GM21360 (cell line): ENCODE measurements at regions not wholly inside any gene's neighbourhood (a gene's known extent, or its start where the extent isn't known, plus 50 kb on each side); places are given as distances from the start of the nearest gene placed in this dataset.
"Not testable (repeated sequence)": the region's sequence is repeated elsewhere in the genome, so short reads cannot be mapped to it uniquely, and the experiment has no call there.

Experiments
- ATAC-seq: cut with Tn5 transposase; IDR thresholded peaks from one replicate; pipeline ENCODE4 v1.9.1; 2021; ENCODE audit warnings: mild to moderate bottlenecking, moderate library complexity; ENCODE audit not compliant: unreplicated experiment

DNA sequence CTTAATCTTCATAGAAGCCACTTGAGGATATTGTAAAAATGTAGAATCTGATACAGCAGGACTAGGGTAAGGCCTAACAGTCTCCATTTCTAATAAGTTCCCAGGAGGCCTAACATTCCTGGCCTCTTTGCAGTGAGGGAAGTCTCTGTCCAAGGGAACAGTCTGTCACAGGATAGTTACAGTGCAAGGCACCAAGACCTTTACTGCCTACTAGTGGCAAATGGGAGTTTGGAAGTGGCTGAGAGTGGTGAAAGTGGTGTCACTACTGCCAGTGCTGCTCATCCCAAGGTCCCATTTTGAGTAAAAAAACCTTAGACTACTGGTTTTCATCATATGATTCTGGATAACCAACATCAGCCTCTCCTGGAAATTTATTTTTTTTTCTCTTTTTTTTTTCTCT lies 619.5 kb upstream of the SEMA3D start:
- ATAC-seq: no peak

DNA sequence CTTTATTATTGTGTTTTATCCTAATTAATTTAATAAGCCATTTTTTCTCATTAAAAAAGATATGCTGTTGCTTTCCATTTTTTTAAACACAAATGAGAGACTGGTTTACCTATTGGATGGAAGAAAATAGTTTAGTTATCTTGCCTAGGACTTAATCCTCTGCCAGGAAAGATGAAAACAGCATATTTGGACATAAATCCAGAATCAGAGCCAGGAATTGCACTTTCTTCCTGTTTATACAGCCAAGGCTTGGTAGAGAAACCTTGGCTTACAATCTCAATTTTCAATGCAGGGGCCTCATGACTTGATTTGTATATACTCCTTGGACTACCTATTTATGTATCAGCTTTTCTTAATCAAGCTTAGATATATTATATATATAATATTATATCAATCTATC lies 618.8 kb upstream of the SEMA3D start:
- ATAC-seq: no peak

DNA sequence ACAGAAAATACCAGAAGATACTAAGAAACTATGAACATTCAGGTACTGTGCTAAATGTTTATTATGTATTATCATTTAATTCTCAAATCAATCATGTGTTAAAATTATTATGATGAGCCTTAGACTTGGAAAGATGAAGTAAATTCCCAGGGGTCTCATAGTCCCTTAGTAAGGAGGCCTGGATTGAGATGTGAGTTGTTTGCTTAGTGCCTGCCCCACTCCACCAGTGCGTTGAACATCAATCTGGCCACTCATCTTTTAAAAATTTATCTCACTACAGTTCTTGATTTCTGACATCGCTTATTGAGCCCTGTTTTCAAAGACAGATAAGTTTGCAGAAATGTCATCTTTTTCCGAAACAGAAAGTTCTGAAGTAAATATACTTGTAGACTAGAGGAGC lies 618.4 kb upstream of the SEMA3D start:
- no peak for ATAC-seq

DNA sequence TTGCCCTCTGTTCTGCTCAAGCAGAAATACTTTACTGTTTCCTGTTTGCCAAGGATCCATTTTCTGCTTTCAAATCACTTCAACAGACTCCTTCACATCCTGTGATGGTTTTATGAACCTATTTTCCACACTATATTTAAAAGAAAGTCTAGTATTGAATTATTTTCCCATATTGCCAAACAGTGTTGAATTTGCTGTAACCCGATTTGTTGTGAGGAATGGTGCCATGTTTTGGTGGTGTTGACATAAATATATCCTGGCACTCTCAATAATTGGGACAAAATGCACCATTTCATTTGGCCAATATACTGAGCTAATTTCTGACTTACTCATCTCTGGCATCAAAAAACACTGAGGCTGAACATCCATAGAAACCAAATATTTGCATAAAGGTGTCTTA lies 615.4 kb upstream of the SEMA3D start:
- no peak for ATAC-seq

DNA sequence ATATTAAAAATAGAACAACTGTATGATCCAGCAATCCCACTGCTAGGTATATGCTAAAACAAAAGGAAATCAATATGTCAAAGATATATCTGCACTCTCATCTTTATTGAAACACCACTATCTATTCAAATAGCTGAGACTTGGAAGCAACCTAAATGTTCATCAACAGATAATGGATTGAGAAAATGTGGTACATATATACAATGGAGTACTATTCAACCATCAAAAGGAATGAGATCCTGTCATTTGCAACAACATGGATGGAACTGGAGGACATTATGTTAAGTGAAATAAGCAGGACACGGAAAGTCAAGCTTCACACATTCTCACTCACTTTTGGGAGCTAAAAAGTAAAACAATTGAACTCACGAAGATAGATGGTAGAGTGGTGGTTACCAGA lies 610.1 kb upstream of the SEMA3D start:
- ATAC-seq: no peak

DNA sequence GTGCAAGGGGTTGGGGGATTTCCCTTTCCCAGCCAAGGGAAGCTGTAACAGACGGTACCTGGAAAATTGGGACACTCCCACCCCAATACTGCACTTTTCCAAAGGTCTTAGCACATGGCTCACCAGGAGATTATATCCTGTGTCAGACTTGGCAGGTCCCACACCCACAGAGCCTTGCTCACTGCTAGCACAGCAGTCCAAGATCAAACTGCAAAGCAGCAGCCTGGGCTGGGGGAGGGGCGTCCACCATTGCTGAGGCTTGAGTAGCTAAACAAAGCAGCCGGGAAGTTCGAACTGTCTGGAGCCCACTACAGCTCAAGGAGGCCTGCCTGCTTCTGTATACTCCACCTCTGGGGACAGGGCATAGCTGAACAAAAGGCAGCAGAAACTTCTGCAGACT lies 604.2 kb upstream of the SEMA3D start:
- not testable (repeated sequence) for ATAC-seq

DNA sequence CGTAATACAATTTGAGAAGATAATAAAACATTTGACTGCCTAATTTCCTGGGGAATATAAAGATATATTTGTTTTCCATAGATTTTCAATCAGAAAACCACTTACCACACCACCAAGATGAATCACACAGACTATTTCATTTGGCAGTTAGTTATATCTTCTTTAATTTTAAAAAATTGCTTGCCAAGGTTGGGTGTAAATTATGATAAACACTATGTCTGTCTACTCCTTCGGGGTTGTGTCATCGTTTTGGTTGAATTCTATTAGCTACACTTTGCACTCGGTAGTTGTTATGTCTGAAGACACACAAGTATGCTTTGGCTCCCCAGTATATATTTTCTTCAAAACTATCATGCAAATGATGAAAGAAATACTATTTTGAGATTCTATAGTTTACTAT lies 594.8 kb upstream of the SEMA3D start:
- ATAC-seq: no peak

DNA sequence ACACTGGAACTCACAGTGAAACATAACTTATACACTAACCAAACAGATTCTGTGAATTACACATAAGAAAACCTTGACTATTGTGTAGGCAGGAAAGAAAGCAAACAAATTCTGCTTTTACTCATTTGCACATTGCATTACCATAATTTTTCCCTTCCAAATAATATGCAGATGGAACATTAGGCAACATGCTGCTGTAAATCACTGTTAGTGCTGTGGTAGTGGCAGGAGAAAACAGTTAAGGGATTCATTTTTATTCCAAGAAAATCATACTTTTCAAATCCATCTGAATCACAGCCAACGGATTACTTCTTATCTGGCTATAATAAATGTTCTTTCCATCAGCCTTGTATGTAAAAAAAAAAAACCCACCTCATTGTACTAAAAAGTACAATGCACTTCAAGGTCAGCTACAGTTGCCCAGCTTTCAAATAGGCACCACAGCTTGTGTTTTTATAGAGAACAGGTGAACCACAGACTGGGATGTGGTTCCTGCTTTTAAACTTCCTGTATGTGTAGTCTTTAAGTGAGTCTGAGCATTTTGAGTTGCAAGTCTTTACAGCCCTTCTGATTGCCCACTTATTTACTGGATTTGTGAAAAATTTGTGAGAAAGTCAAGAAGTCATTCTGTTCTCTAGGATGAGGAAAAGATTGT lies 590.0 kb upstream of the SEMA3D start:
- no peak for ATAC-seq

DNA sequence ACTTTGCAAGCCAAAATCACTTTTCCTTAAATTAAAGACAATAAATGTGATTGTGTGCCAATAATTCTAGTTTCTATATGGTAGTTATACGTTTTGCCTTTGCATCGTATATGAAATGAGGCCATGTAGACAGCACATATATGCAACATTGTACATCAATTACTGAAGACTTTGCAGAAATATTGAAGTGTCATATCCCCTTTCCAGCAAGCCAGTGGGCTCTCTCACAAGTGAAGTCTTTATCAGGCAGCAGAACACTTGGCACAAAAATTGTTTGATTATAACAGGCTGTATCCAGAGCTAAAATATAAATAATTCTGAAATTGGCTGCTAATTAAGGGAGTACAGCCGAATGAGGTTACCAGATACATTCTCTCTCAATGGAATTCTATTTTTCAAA lies 588.6 kb upstream of the SEMA3D start:
- no peak for ATAC-seq

DNA sequence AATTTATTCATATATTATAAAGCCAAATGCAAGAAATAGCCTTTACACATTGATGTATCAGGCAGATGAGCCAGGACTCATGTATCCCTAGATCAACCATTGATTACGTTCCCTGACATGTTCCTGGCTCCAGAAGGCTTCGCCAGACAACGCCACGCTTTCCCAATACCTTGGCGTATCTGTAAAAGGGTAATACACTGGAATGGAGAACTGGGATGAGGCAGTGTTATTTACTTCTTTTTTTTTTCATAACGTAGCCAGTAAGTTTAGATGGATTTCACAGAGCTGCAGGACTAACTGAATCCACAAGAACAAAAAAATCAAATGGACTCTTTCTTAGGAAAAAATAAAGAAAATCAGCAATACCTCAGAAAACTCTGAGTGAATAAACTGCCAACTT lies 588.1 kb upstream of the SEMA3D start:
- ATAC-seq: no peak

DNA sequence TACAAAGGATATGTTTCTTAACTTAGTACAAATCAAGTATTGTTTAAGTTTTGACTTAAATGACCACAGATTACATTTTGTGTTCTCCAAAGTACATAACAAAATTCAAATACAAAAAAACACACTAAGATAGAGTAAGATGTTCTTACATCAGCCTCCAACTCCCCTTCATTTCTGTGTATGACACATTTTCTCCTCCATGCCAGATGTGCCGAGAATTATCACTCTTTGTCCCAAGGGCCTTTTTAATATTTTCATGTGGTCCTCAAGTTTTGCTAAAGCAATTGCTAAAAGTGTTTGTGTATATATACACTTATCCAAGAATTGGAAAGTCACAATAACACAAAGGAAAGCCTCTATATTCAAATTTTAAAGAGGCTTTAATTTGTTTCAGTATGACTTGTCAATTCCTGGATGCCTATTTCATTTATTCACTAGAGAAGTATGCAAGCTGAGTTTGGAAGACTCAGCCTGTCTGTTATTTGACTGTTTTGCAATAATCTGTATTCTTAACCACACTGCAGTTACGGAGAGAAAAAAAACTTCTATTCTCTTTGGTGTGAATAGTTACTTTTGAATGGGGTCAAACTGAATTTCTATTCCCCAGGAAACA lies 586.4 kb upstream of the SEMA3D start:
- no peak for ATAC-seq

DNA sequence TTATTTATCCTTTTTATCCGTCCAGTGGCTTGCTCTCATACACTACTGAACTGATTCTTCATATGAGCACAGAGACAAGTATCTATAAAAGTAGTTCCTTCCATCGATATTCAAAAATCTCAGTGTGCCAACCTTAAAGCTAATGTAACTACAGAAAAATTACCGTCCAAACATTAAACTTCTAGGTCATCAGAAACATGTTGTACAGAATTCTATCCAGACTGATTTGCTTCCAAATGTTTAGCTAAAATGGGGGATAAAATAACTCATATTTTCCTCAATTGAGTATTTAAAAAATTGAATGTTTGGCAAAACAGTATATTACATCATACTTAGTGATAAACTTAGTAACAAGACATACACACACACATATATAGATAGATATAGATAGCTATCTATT lies 584.7 kb upstream of the SEMA3D start:
- ATAC-seq: no peak

DNA sequence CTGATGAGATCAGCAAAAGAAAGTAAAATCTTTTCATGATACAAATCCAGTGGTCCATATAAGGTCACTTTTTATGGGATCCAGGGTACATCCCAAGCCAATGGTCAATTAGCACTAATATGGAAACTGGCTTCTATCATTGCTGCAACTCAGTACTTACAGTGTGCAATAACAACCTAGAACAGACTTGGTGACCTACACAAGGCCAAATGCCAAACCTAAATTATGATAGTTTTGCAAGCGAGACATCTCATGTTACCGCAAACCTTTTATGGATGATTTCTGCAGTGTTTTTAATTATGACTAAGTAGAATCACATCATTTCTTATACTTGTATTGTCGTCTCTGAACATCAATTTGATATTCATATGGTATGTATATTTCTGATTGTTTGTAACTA lies 583.5 kb upstream of the SEMA3D start:
- ATAC-seq: no peak

DNA sequence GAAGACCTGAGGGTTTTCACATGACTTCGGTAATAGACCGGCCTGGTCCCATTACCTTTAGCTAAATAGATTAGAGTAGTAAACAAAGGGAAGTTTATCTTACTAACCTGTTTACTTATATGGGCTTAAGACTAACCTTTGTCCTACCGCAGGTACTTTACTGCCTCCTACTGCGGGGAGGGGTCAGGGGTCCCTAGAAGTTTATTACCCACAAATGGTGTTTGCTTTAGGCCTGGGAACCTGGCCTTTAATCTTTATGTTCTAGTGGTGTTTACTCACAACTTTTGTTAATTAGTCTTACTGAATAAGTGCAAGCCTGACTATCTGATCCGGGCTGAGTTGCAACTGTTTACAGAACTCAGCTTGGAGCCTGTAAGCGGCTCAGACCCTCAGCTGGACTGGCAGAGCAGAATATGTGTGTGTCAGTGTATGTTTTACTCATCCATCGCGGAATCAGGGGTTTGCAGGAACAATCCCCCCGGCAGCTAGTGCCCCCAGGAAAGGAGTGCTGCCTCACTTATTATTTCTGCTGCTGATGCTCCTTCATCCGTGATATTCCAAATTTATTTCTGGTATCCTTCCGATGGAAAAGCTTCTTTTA lies 578.9 kb upstream of the SEMA3D start:
- ATAC-seq: no peak

DNA sequence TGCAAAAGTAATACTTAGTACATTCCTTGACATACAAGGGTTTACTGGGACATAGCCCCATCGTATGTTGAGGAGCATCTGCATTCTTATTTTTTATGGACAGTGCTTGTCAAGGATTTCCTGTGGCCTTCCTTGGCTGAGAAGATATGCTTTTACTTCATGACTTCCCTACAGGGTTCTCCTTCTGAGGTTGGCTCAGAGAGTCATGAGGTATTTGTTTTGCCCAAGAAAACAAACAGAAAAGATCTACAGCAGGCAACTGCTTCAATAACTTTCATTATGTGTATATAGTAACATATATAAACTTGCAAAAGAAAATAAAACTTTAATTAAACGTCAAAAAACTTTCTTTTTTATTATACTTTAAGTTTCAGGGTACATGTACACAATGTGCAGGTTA lies 577.2 kb upstream of the SEMA3D start:
- ATAC-seq: no peak

DNA sequence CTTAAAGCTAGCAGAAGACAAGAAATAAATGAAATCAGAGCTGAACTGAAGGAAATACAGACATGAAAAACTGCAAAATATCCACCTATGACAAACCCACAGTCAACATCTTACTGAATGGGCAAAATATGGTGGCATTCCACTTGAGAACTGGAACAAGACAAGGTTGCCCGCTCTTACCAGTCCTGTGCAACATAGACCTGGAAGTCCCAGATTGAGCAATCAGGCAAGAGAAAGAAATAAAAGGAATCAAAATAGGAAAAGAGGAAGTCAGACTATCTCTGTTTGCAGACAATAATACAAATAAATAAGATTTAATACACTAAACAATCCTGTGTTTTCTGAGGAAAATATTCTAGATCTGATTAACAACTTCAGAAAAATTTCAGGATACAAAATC lies 570.5 kb upstream of the SEMA3D start:
- ATAC-seq: no peak

DNA sequence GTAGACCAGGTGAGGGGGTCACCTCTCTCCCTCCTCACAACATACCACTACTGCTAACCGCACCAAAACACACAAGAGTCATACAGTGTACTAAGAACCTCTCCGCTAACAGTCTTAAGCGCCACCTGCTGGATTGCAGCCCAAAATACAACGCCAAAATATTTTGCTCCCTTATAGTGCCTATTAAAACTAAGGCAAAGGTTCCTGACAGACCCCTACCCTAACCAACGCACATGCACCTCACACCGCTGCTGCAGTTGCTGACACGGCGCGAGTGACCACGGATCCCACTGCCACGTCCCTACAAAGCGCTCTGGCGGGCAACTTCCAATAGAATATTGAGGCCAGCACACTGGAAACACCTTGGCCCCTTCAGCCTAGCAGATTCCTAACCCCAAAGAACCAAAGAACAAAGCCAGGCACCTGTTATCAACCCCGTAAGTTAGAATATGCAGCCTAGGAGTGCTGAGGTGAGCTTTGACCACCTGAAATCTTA lies 563.6 kb upstream of the SEMA3D start:
- ATAC-seq: peak; percentile 90

DNA sequence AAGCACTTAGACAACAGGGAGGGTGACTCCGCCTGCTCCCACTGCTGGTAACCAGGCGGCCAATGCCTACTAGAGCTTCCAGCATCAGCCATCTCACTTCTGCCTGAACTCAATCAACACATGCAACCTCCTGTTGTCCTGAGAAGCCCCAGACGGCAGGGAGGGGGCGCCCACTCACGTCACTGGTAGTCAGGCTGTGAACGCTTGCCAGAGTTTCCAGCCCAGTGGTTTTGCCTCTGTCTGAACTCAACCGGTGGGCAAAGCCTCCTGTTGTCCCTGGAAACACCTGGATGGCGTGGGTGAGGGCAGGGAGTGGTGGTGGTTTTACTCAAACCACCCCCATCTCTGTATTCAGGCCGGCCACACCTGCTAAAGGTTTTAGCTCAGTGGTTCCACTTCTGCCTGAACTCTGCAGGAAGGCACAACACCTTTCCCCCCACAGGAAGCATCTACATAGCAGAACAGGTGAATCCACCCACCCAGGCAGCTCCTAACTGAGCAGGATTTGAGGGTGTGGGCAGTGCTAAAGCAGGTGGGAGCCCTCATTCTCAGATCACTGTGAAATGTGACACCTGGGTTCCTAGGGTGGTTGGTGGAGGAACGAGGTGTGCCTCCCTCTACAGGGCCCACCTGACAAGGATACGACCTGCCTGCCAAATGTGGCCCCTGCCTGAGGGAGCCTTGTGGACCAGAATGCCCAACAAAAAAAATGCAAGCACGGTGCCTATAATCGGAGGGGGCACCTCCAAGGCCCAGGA lies 563.0 kb upstream of the SEMA3D start:
- peak; percentile 35 for ATAC-seq

DNA sequence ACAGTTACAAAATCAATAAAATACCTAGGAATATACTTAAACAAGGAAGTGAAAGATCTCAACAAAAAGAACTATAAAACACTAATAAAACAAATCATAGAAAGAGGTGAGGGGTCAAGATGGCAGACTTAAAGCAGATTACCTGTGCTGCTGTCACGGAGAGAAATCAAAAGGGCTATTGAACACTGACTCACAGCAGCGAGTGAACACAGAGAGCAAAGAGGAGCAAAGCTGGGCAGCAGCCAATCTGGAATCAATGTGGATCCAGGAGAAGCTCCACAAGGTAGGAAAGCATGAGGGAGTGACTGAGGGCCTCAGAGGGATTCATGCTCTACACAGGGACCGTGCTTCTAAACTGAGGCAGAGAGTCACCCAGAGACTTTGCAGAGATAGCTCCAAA lies 562.0 kb upstream of the SEMA3D start:
- ATAC-seq: no peak

DNA sequence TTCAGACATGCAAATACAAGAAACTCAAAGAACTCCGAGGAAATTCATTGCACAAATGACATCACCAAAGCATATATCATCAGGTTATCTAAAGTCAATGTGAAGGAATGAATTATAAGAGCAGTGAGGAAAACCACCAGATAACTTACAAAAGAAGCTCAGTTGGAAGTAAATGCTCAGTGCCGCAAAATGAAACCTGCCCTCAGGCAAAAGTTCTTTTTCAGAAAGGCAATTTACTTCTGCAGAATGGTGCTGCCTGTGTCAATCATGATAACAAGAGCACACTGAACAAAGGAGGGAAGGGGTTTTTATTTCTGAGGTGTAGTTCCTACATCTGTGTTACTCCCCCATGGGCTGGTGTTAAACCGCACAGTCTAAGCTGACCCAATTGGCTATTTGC lies 550.6 kb upstream of the SEMA3D start:
- ATAC-seq: no peak

DNA sequence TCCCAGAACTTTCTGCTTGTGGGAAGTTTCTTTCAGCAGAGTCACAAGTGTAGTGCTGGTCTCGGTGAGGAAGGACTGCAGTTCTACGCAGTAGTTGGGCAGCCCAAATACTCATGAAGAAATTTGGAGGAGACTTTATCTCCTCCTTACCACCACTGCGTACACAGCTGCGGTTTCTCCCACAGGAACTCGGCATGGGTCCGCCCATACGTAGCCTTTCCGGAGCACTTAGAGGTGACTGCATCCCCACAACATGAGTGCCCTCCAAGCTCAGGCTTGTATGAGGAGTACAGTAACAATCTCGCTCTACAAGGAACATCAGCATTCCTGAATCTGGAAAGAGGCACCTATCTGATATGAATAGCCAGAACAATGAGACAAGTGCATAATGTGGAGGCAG lies 549.2 kb upstream of the SEMA3D start:
- no peak for ATAC-seq

DNA sequence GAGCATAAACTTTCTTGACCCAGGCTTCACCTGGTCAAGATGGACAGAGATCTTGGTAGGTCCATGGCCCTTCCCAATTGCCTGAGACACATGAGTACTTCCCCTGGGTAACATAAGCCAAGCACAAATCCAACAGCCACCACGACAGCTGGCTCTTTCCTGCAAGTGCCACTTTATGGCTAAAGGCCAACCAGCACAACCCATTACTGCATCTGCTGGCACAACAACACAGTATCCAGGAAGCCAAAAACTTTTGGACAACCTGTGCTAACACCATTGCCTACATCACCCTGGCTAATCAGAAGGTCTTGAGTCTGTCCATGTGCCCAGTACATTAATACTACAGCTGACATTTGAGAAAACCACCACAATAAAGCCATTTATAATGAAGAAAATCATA lies 548.0 kb upstream of the SEMA3D start:
- ATAC-seq: no peak
